ENCODE measurements at regions not wholly inside any gene's neighbourhood (a gene's known extent, or its start where the extent isn't known, plus 50 kb on each side); places are given as distances from the start of the nearest gene placed in this dataset.

DNA sequence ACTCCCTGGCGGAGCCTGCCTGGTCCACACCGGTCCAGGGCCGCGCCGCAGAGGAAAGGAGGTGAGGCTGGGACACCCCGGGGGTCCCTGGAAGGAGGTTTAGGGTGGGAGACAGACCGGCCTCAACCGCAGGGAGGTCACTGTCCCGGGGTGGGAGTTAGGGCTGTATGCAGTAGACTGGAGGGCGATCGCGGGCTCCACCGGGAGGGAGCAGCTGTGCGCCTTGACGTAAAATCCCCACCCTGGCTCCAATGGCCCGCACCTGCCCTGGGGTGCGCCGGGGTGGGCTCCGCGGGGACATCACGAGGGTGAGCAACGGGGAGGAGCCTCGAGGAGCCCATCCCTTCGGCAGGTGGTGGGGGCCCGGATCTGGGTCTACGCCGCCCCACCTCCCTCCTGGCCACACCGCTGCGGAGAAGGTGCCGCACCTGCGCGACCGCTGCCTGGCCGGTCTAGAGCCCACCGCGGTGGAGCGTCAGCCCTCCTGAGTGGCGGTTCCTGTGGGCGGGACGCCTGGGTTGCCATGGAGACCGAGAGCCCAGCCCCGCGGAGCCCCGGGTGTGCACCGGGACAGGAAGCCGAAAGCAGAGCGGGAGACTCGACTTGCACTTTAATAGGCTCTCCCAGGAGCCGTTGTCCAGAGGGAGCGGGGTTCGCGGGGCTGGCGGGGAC, 105.1 kb downstream of the ADRA2C start:
- TF ChIP-seq ZC3H10 (CRISPR knock-in tag; IDR thresholded peaks at IDR 0.05) (no peak), ZNF565 (CRISPR knock-in tag; conservative IDR thresholded peaks at IDR 0.05; ENCODE audit: low read depth) (no peak), TOX (CRISPR knock-in tag; IDR thresholded peaks at IDR 0.05; ENCODE audit: borderline replicate concordance) (no peak), TCF4 (CRISPR knock-in tag; IDR thresholded peaks at IDR 0.05; ENCODE audit: borderline replicate concordance) (no peak), ESRRG (CRISPR knock-in tag; IDR thresholded peaks at IDR 0.05) (no peak)
- TF ChIP-seq, protein P1, sequence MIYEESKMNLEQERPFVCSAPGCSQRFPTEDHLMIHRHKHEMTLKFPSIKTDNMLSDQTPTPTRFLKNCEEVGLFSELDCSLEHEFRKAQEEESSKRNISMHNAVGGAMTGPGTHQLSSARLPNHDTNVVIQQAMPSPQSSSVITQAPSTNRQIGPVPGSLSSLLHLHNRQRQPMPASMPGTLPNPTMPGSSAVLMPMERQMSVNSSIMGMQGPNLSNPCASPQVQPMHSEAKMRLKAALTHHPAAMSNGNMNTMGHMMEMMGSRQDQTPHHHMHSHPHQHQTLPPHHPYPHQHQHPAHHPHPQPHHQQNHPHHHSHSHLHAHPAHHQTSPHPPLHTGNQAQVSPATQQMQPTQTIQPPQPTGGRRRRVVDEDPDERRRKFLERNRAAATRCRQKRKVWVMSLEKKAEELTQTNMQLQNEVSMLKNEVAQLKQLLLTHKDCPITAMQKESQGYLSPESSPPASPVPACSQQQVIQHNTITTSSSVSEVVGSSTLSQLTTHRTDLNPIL (CRISPR knock-in tag; IDR thresholded peaks at IDR 0.05; ENCODE audit: low read depth): no peak
- no peak for ATAC-seq

DNA sequence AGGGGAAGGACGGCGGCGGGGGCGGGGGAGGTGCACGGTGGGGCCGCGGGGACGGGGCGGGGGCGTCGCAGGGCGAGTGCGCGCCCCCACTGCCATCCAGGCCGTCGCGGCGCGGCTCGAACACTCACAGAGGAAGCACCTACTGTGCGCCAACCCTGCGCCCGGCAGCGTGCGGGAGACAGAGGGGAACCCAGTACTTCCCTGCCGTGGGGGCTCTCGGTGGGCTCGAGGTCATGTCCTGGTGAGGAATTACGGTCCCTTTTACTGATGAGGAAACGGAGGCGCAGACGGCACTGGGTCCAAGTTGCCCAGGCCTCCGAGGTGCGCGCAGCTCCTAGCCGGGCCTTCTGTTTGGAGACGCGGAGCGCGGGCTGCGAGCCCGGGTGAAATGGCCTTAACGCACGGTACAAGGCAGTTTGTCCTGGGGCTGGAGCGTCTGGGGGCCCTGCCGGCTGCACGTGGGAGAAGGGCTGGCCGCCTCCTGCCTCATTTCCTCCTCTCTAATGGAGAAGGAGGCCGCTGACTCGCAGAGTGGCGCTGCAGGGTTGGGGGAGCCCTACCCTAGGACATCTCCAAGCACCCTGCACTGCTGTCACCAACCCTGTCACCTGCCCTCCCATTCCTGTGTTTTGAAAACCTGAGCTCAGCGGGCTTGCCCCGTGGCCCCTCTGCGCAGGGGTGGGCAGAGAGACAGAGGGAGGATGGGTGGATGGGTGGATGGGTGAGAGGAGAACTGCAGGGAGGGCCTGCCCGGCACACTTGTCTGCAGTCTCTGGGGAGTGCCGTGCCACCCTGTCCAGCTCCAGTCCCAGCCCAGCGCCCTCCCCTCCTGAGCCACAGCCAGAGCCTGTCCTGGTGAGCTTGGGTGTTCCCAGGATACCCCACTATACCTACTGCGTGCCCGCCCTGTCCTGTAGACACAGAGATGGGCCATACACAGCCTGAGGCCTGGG, 106.0 kb downstream of the ADRA2C start:
- no peak for ATAC-seq
- TF ChIP-seq PPARA (CRISPR knock-in tag; IDR thresholded peaks at IDR 0.05; ENCODE audit: borderline replicate concordance) (no peak), ZNF565 (CRISPR knock-in tag; conservative IDR thresholded peaks at IDR 0.05; ENCODE audit: low read depth) (no peak)
- TF ChIP-seq, protein P2, sequence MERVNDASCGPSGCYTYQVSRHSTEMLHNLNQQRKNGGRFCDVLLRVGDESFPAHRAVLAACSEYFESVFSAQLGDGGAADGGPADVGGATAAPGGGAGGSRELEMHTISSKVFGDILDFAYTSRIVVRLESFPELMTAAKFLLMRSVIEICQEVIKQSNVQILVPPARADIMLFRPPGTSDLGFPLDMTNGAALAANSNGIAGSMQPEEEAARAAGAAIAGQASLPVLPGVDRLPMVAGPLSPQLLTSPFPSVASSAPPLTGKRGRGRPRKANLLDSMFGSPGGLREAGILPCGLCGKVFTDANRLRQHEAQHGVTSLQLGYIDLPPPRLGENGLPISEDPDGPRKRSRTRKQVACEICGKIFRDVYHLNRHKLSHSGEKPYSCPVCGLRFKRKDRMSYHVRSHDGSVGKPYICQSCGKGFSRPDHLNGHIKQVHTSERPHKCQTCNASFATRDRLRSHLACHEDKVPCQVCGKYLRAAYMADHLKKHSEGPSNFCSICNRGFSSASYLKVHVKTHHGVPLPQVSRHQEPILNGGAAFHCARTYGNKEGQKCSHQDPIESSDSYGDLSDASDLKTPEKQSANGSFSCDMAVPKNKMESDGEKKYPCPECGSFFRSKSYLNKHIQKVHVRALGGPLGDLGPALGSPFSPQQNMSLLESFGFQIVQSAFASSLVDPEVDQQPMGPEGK (CRISPR knock-in tag; IDR thresholded peaks at IDR 0.05; ENCODE audit: borderline replicate concordance): no peak

DNA sequence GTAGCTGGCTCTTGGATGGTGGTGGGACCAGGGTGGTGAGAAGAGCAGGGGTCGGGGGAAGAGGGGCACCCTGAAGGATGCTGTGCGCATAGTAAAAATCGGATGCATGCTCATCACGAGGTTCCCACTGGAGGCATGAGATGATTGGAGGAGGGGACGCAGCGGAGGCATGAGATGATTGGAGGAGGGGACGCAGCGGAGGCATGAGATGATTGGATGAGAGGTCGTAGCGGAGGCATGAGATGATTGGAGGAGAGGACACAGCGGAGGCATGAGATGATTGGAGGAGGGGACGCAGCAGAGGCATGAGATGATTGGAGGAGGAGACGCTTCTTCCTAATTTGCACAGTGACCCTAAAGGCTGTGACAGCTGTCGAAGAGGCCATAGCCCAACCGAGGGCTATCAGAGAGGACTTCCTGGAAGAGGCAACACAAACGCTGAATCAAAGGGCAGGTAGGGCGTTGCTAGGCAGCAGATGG, 106.7 kb downstream of the ADRA2C start:
- no peak for TF ChIP-seq BACH2 (CRISPR knock-in tag; IDR thresholded peaks at IDR 0.05; ENCODE audit: borderline replicate concordance)
- TF ChIP-seq, protein P2 (CRISPR knock-in tag; IDR thresholded peaks at IDR 0.05; ENCODE audit: borderline replicate concordance): no peak
- no peak for TF ChIP-seq ZC3H10 (CRISPR knock-in tag; IDR thresholded peaks at IDR 0.05)
- TF ChIP-seq ESRRG (CRISPR knock-in tag; IDR thresholded peaks at IDR 0.05): no peak
- TF ChIP-seq OSR1 (CRISPR knock-in tag; IDR thresholded peaks at IDR 0.05): no peak
- TF ChIP-seq ZFP30 (CRISPR knock-in tag; IDR thresholded peaks at IDR 0.05): no peak
- no peak for TF ChIP-seq CSDC2 (CRISPR knock-in tag; IDR thresholded peaks at IDR 0.05)
- no peak for TF ChIP-seq GLIS3 (CRISPR knock-in tag; IDR thresholded peaks at IDR 0.05)
- no peak for TF ChIP-seq ZNF70 (CRISPR knock-in tag; IDR thresholded peaks at IDR 0.05)
- TF ChIP-seq ZFP3 (CRISPR knock-in tag; IDR thresholded peaks at IDR 0.05): no peak
- TF ChIP-seq ZNF8 (CRISPR knock-in tag; IDR thresholded peaks at IDR 0.05): no peak
- TF ChIP-seq, protein P3, sequence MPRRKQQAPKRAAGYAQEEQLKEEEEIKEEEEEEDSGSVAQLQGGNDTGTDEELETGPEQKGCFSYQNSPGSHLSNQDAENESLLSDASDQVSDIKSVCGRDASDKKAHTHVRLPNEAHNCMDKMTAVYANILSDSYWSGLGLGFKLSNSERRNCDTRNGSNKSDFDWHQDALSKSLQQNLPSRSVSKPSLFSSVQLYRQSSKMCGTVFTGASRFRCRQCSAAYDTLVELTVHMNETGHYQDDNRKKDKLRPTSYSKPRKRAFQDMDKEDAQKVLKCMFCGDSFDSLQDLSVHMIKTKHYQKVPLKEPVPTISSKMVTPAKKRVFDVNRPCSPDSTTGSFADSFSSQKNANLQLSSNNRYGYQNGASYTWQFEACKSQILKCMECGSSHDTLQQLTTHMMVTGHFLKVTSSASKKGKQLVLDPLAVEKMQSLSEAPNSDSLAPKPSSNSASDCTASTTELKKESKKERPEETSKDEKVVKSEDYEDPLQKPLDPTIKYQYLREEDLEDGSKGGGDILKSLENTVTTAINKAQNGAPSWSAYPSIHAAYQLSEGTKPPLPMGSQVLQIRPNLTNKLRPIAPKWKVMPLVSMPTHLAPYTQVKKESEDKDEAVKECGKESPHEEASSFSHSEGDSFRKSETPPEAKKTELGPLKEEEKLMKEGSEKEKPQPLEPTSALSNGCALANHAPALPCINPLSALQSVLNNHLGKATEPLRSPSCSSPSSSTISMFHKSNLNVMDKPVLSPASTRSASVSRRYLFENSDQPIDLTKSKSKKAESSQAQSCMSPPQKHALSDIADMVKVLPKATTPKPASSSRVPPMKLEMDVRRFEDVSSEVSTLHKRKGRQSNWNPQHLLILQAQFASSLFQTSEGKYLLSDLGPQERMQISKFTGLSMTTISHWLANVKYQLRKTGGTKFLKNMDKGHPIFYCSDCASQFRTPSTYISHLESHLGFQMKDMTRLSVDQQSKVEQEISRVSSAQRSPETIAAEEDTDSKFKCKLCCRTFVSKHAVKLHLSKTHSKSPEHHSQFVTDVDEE (CRISPR knock-in tag; IDR thresholded peaks at IDR 0.05): no peak
- no peak for TF ChIP-seq ISL1 (CRISPR knock-in tag; IDR thresholded peaks at IDR 0.05)
- TF ChIP-seq, protein P1 (CRISPR knock-in tag; IDR thresholded peaks at IDR 0.05; ENCODE audit: low read depth): no peak
- no peak for TF ChIP-seq SNAI2 (CRISPR knock-in tag; IDR thresholded peaks at IDR 0.05)
- ATAC-seq: no peak
